ENCODE measurements at regions not wholly inside any gene's neighbourhood (a gene's known extent, or its start where the extent isn't known, plus 50 kb on each side); places are given as distances from the start of the nearest gene placed in this dataset.
"Not testable (repeated sequence)": the region's sequence is repeated elsewhere in the genome, so short reads cannot be mapped to it uniquely, and the experiment has no call there.

- DNase-seq (ENCODE audit: low read depth): no peak
Observed at GRCh38 chr10:85026878-85027467, 698.6 kb downstream of the CCSER2 start.

DNA sequence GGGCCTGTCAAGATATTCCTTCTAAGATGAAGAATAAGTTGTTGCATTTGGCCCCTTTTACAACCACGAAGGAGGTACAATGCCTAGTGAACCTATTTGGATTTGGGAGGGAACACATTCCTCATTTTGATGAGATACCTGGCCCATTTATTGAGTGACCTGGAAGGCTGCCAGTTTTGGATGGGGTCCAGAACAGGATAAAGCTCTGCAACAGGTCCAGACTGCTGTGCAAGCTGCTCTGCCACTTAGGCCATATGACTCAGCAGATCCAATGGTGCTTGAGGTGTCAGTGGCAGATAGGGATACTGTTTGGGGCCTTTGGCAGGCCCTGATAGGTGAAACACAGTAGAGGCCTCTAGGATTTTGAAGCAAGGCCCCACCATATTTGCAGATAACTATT lies 704.6 kb downstream of the CCSER2 start:
- DNase-seq (ENCODE audit: low read depth): no peak

DNA sequence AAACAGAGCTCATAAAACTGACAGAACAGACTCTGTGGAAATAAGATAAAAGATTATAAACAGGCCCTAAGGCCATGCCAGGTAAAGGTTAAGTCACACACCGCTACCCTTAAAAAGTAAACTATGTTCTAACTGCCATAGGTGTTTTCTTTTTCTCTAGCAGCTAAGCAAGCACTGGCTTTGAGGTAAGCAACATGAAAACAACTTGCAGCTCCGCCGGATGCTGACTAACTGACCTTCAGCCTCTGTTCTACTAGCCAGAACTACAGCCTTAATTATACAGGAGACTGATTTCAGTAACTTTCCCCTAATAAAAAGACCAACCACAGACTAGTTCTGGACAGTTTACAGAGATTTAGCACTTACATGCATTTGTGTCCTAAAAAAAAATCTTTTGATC lies 708.3 kb downstream of the CCSER2 start:
- no peak for DNase-seq (ENCODE audit: low read depth)

- no peak for DNase-seq (ENCODE audit: low read depth)
Observed at GRCh38 chr10:85039311-85039710, 710.9 kb downstream of the CCSER2 start.

DNA sequence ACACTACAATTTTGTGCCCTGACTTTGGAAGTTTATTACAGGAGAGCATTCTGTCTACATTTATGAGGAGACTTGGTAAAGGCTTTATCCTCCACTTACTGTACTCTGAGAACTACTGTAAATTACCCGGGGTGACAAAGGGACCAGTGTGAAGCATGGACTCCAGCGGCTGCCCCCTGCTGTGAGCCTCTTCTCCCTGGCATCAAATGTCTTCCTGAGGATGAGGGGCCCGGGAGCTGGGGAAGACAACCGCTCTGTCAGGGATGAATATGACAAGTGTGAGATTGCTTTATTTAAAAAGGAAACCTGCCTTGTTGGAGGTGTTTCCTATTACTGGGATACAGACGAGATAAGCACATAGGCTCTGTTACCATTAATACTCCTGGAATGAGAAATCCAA lies 714.8 kb downstream of the CCSER2 start:
- DNase-seq (ENCODE audit: low read depth): no peak

DNA sequence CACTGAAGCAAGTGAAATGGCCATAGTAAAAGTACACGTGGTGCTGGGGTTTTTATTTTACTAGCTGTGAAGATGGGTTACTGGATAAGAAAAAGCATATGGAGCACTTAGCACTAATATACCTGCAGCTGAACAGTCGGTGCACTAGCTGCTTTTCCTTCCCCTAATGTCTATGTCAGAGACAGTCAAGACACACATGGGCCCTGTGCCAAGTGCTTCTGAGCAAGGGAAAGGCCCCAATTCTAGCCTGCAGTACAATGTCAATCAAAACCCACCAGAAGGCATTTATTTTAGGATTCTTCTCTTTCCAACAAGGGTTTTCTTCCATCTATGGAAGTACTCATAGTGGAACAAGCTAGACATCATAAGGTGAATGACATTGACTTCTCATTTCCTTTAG lies 716.7 kb downstream of the CCSER2 start:
- no peak for DNase-seq (ENCODE audit: low read depth)

- DNase-seq (ENCODE audit: low read depth): no peak
Observed at GRCh38 chr10:85047170-85047834, 718.9 kb downstream of the CCSER2 start.

- DNase-seq (ENCODE audit: low read depth): no peak
Observed at GRCh38 chr10:85047979-85048378, 719.6 kb downstream of the CCSER2 start.

- DNase-seq (ENCODE audit: low read depth): no peak
Observed at GRCh38 chr10:85048644-85049043, 720.3 kb downstream of the CCSER2 start.

DNA sequence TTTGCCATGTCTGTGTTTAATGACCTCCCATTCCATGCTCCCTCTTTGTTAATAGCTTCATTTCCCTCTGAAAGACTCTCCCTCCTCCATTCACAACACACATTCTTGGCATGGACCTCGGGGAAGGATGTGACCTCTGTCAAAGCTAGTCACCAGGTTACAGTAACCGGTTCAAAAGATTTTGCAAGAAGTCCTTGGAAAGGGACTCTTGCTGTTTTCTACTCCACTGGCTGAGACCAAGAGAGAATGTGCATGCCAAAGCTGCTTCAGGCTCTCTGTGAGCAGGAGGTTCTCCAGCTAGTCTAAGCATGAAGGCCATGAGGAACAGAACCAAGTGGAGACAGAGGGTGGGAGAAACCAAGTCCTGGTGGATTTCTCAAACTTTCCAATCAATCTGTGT lies 732.6 kb downstream of the CCSER2 start:
- DNase-seq (ENCODE audit: low read depth): no peak

DNA sequence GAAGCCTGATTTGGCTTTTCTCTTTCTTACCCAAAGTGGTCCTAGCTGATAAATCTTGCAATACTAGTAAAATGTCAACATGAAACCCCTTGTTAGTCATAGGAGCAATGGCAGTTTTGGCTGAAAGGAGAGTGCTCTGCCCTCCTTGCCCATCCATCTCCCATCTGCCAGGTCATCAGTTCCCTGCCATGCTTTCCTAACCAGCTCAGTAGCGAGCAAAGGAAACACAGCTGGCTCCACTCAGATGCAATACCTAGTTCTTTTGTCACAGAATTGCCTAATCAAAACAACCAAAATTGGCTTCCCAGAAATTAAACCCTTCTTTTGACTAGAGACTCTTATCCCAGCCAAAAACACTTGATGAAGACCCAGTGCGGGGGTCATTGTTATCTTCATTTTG lies 733.0 kb downstream of the CCSER2 start:
- DNase-seq (ENCODE audit: low read depth): no peak

GRCh38 chr10:85067955-85068354 lies 739.6 kb downstream of the CCSER2 start:
- DNase-seq (ENCODE audit: low read depth): no peak

GRCh38 chr10:85080934-85081333 lies 752.5 kb downstream of the CCSER2 start:
- no peak for DNase-seq (ENCODE audit: low read depth)

DNA sequence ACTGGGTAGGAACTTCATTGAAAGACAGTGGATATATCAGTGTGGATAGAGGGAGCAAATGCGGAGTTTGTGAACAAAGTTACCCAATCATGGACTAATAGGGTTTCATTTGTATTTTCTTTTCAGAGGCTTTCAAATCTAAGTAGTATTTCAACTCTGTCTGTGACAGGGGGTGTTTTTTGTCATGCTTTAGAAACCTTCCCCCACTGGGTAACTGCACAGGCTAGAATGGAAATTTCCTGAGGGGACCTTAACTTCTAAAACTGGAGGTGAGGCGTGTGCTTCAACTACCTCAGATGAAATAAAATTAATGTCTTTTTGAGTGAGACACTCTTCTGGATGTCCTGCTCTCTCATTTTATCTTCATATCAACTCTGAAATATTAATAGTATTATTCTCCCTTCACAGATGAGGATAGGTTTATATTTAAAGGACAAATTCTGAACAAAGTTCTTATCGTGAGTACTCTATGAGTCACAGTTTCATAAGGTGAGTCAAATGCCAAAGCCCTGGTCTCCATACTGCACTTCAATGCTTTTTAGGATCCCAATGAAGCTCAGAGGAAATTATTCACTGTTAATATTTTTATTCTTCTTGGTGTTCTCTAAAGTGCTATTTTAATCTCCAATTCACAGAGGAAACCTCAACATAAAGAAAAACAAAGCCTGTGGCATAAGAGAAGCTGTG lies 770.6 kb downstream of the CCSER2 start:
- no peak for DNase-seq (ENCODE audit: low read depth)

- DNase-seq (ENCODE audit: low read depth): no peak
Observed at GRCh38 chr10:85100495-85100894, 772.1 kb downstream of the CCSER2 start.

GRCh38 chr10:85105614-85106255 lies 777.3 kb downstream of the CCSER2 start:
- DNase-seq (ENCODE audit: low read depth): no peak

DNA sequence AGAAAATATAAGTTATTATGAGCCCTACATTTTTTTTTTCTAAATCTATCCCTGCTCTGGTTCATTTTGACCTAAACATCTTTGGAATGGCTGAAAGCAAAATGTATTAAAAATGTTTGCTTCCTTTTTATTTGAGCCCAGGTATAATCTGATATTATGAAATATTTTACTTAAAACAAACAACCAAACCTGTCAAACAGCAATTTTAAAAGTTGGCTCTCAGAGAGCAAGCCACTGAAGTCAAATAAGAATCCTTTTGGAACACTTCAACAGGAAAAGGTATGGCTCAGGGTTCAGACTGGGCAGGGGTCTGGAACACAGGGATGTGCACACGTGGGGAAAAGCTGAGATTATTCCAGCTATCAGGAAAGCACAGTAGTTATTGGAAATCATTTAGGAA lies 782.9 kb downstream of the CCSER2 start:
- DNase-seq (ENCODE audit: low read depth): no peak

- no peak for DNase-seq (ENCODE audit: low read depth)
Observed at GRCh38 chr10:85124603-85125051, 796.2 kb downstream of the CCSER2 start.

DNA sequence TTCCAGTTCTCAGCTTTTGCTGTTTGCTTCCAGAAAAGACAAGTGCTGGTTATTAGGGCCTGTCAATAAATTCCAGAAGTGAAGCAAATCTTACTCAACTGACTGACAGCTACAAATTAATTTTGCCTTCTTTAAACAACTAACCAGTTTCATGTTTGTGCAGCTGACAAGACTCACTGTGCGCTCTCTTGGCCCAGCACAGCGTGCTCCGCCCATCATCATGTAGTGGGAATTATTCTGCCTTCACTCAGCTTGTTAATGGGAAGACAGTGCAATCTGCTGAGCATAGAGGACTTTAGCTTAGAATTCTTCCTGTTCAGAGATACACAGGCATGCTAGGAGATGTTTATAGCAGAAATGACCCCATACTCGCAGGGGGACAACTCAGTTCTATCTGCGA lies 808.9 kb downstream of the CCSER2 start:
- no peak for DNase-seq (ENCODE audit: low read depth)

GRCh38 chr10:85138046-85138445 lies 809.7 kb downstream of the CCSER2 start:
- no peak for DNase-seq (ENCODE audit: low read depth)

- DNase-seq (ENCODE audit: low read depth): no peak
Observed at GRCh38 chr10:85139124-85139523, 810.7 kb downstream of the CCSER2 start.

DNA sequence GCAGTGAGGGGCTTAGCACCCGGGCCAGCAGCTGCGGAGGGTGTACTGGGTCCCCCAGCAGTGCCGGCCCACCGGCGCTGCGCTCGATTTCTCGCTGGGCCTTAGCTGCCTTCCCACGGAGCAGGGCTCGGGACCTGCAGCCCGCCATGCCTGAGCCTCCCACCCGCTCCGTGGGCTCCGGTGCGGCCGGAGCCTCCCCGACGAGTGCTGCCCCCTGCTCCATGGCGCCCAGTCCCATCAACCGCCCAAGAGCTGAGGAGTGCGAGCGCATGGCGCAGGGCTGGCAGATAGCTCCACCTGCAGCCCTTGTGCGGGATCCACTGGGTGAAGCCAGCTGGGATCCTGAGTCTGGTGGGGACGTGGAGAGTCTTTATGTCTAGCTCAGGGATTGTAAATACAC lies 813.1 kb downstream of the CCSER2 start:
- DNase-seq (ENCODE audit: low read depth): not testable (repeated sequence)

DNA sequence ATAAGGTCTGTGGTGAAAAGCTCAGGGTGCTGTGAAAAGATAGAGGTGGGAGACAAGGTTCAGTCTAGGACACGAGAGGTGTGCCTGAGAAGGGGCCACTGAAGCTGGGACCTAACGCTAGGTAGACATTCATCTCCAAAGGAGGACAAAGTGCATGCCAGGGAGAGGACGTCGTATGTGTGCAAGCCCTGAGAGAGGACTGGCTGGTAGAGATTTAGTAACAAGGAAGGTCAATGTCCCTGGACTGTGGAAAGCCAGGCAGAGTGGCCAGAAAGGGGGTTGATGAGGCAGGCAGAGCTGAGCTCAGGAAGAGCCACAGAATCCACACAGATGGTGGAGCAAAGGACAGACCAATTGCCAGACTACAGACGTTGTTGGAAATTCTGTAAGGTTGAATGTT lies 817.6 kb downstream of the CCSER2 start:
- no peak for DNase-seq (ENCODE audit: low read depth)
